Neural cell (in vitro differentiated cells): ENCODE measurements at regions not wholly inside any gene's neighbourhood (a gene's known extent, or its start where the extent isn't known, plus 50 kb on each side); places are given as distances from the start of the nearest gene placed in this dataset.

Source experiments
- H2AFZ ChIP-seq: fragments of 200-600, 300-800 bp; sonication (generic), shearing (Covaris generic); 2 replicates; pipeline ENCODE4 v1.6.0; 2014; ENCODE audit warnings: low read depth, mild to moderate bottlenecking, antibody characterized with exemption, low read length, moderate library complexity
- H3F3A ChIP-seq: fragments of 200-600 bp; shearing (Covaris generic); 2 replicates; pipeline ENCODE4 v1.6.1; 2016; ENCODE audit warnings: mild to moderate bottlenecking, moderate library complexity, mixed read lengths, antibody characterized with exemption, low read length; ENCODE audit not compliant: insufficient read depth, poor library complexity, severe bottlenecking
- H3K27ac ChIP-seq: fragments of 200-600, 300-800 bp; sonication (generic), shearing (Covaris generic); 2 replicates; pipeline ENCODE4 v1.5.1; 2014; ENCODE audit warnings: mild to moderate bottlenecking, low read length, moderate library complexity
- H3K27me3 ChIP-seq: fragments of 300-800, 200-600 bp; sonication (generic), shearing (Covaris generic); 2 replicates; pipeline ENCODE4 v1.6.0; 2014; ENCODE audit warnings: mild to moderate bottlenecking, low read depth, low read length, moderate library complexity; ENCODE audit not compliant: insufficient read depth
- H3K36me3 ChIP-seq: fragments of 300-800, 200-600 bp; sonication (generic), shearing (Covaris generic); 2 replicates; pipeline ENCODE4 v1.5.1; 2014; ENCODE audit warnings: mild to moderate bottlenecking, antibody characterized with exemption, low read length, moderate library complexity; ENCODE audit not compliant: insufficient read depth
- H3K4me2 ChIP-seq: fragments of 300-800, 200-600 bp; sonication (generic), shearing (Covaris generic); 2 replicates; pipeline ENCODE4 v1.6.0; 2014; ENCODE audit warnings: mild to moderate bottlenecking, low read length
- H3K4me3 ChIP-seq: fragments of 300-800, 200-600 bp; sonication (generic), shearing (Covaris generic); 2 replicates; pipeline ENCODE4 v1.5.1; 2014; ENCODE audit warnings: mild to moderate bottlenecking, low read length, moderate library complexity
- H3K79me2 ChIP-seq: fragments of 200-600 bp; shearing (Covaris generic); replicated peaks from 2 replicates; pipeline ENCODE4 v1.6.0; 2014; ENCODE audit warnings: mild to moderate bottlenecking, low read length, moderate library complexity; ENCODE audit not compliant: insufficient read depth
- H3K9ac ChIP-seq: fragments of 300-800, 200-600 bp; sonication (generic), shearing (Covaris generic); 2 replicates; pipeline ENCODE4 v1.6.1; 2016; ENCODE audit warnings: mild to moderate bottlenecking, low read length, mixed read lengths
- H3K9me2 ChIP-seq: fragments of 200-600 bp; shearing (Covaris generic); 2 replicates; pipeline ENCODE4 v1.6.1; 2016; ENCODE audit warnings: mild to moderate bottlenecking, low read length, mixed read lengths; ENCODE audit not compliant: insufficient read depth
- H3K9me3 ChIP-seq: fragments of 200-600, 300-800 bp; sonication (generic), shearing (Covaris generic); 2 replicates; pipeline ENCODE4 v1.6.1; 2016; ENCODE audit warnings: mild to moderate bottlenecking, mixed run types, low read length, moderate library complexity, mixed read lengths
- H4K20me1 ChIP-seq: fragments of 200-600 bp; shearing (Covaris generic); 2 replicates; pipeline ENCODE4 v1.6.1; 2016; ENCODE audit warnings: mild to moderate bottlenecking, mixed run types; ENCODE audit not compliant: insufficient read depth
- CTCF ChIP-seq: fragments of 450-650 bp; IDR thresholded peaks from 2 replicates; pipeline ENCODE4 v1.5.1; 2014; ENCODE audit warnings: antibody characterized with exemption, mild to moderate bottlenecking, moderate library complexity; ENCODE audit not compliant: poor library complexity, severe bottlenecking
- EP300 ChIP-seq: fragments of 450-650 bp; conservative IDR thresholded peaks from 2 replicates; pipeline ENCODE4 v1.6.1; 2014; ENCODE audit warnings: antibody characterized with exemption, mild to moderate bottlenecking, moderate library complexity; ENCODE audit not compliant: poor library complexity, severe bottlenecking
- EZH2 ChIP-seq: fragments of 200-600, 300-800 bp; shearing (Covaris generic), sonication (generic); IDR thresholded peaks from 2 replicates; pipeline ENCODE4 v1.6.1; 2014; ENCODE audit warnings: antibody characterized with exemption, low read length, borderline replicate concordance, mild to moderate bottlenecking; ENCODE audit not compliant: insufficient read depth, poor library complexity, severe bottlenecking
- MXI1 ChIP-seq: fragments of 450-650 bp; conservative IDR thresholded peaks from 2 replicates; pipeline ENCODE4 v1.6.1; 2014; ENCODE audit warnings: antibody characterized with exemption, mild to moderate bottlenecking; ENCODE audit not compliant: poor library complexity, severe bottlenecking
- POLR2AphosphoS5 ChIP-seq: IDR thresholded peaks from 2 replicates; pipeline ENCODE4 v1.6.1; 2012
- RAD21 ChIP-seq: fragments of 450-650 bp; conservative IDR thresholded peaks from 2 replicates; pipeline ENCODE4 v1.6.1; 2014; ENCODE audit warnings: antibody characterized with exemption, mild to moderate bottlenecking, moderate library complexity
- REST ChIP-seq: IDR thresholded peaks from 2 replicates; pipeline ENCODE4 v1.6.1; 2012; ENCODE audit warnings: borderline replicate concordance
- SMC3 ChIP-seq: fragments of 450-650 bp; conservative IDR thresholded peaks from 2 replicates; pipeline ENCODE4 v1.6.1; 2014; ENCODE audit warnings: antibody characterized with exemption, mild to moderate bottlenecking, moderate library complexity; ENCODE audit not compliant: poor library complexity
- TAF1 ChIP-seq: IDR thresholded peaks from 2 replicates; pipeline ENCODE4 v1.6.1; 2012; ENCODE audit warnings: low read depth

GRCh38 chr13:29993716-29994488, 143.5 kb upstream of the UBL3 start:
- Histone ChIP-seq H3K9me3 (no peaks in the 10 kb centered on the region), H3K36me3 (no peaks in the 10 kb centered on the region), H4K20me1 (no peaks in the 10 kb centered on the region), H3F3A (no peaks in the 10 kb centered on the region), H3K4me2 (no peak overlapping the region), H3K27me3 (no peaks in the 10 kb centered on the region), H3K79me2 (no peaks in the 10 kb centered on the region), H3K4me3 (no peak overlapping the region), H3K9me2 (no peaks in the 10 kb centered on the region), H3K27ac (no peak overlapping the region), H3K9ac (no peak overlapping the region), H2AFZ (no peak overlapping the region)
- TF ChIP-seq EP300, result no peak

- Histone ChIP-seq H3K4me3 (no peak overlapping the region), H3K27me3 (no peaks in the 10 kb centered on the region), H3K4me2 (no peak overlapping the region), H3K9me2 (no peaks in the 10 kb centered on the region), H4K20me1 (no peaks in the 10 kb centered on the region), H3F3A (no peaks in the 10 kb centered on the region), H3K9me3 (peaks cover 4% of the 10 kb centered on the region), H3K79me2 (no peaks in the 10 kb centered on the region), H2AFZ (no peak overlapping the region), H3K9ac (no peak overlapping the region), H3K36me3 (no peaks in the 10 kb centered on the region), H3K27ac (no peak overlapping the region)
- no peak for TF ChIP-seq SMC3
- no peak for TF ChIP-seq RAD21
- TF ChIP-seq REST, result no peak
- no peak for TF ChIP-seq POLR2AphosphoS5
- TF ChIP-seq MXI1, result no peak
- TF ChIP-seq TAF1, result no peak
- TF ChIP-seq EZH2, result no peak
- TF ChIP-seq EP300, result no peak
- TF ChIP-seq CTCF, result no peak
Observed at GRCh38 chr13:29993196-29993595, 142.8 kb upstream of the UBL3 start.
